Immature natural killer cell (primary cell): ENCODE measurements at regions not wholly inside any gene's neighbourhood (a gene's known extent, or its start where the extent isn't known, plus 50 kb on each side); places are given as distances from the start of the nearest gene placed in this dataset.

Experiments used
- DNase-seq, 3 donors: peaks; one replicate each; pipeline ENCODE4 v3.0.0; 2022; ENCODE audit warnings: mixed read lengths in 1 of 3
- H3K27ac Mint-ChIP-seq, 6 donors: one replicate each; pipeline ENCODE4 v1.8.0; 2020; ENCODE audit warnings: mixed read lengths in 6 of 6, mild to moderate bottlenecking in 5 of 6, inconsistent platforms in 4 of 6, moderate library complexity in 3 of 6
- H3K27me3 Mint-ChIP-seq, 3 donors: one replicate each; pipeline ENCODE4 v1.8.0; 2020 to 2021; ENCODE audit warnings: low read depth in 3 of 3, mild to moderate bottlenecking in 3 of 3, mixed read lengths in 3 of 3, moderate library complexity in 3 of 3, inconsistent platforms in 1 of 3
- H3K36me3 Mint-ChIP-seq, 3 donors: one replicate each; pipeline ENCODE4 v1.8.0; 2020; ENCODE audit warnings: mixed read lengths in 3 of 3, inconsistent platforms in 2 of 3, mild to moderate bottlenecking in 2 of 3
- H3K4me1 Mint-ChIP-seq, 2 donors: one replicate each; pipeline ENCODE4 v1.8.0; 2020; ENCODE audit warnings: inconsistent platforms in 2 of 2, mild to moderate bottlenecking in 2 of 2, mixed read lengths in 2 of 2, moderate library complexity in 1 of 2
- H3K4me3 Mint-ChIP-seq, 5 donors: one replicate each; pipeline ENCODE4 v1.8.0; 2020; ENCODE audit warnings: mild to moderate bottlenecking in 5 of 5, mixed read lengths in 5 of 5, inconsistent platforms in 3 of 5, moderate library complexity in 3 of 5
- H3K9me3 Mint-ChIP-seq, 6 donors: one replicate each; pipeline ENCODE4 v1.8.0; 2020; ENCODE audit warnings: mild to moderate bottlenecking in 6 of 6, mixed read lengths in 6 of 6, inconsistent platforms in 4 of 6, moderate library complexity in 3 of 6

GRCh38 chr12:69019082-69019481 lies 86.1 kb upstream of the CPM start:
- H3K36me3 Mint-ChIP-seq = no peaks in the 10 kb centered on the region
- no peak for DNase-seq
- no peak overlapping the region for H3K4me3 Mint-ChIP-seq
- H3K27ac Mint-ChIP-seq = no peak overlapping the region
- peaks cover 0 to 11% (median 7%) of the 10 kb centered on the region in 3 donors for H3K27me3 Mint-ChIP-seq
- no peaks in the 10 kb centered on the region for H3K4me1 Mint-ChIP-seq
- H3K9me3 Mint-ChIP-seq = peaks cover 0 to 1% (median 0%) of the 10 kb centered on the region in 6 donors

GRCh38 chr12:69019910-69020309 lies 86.9 kb upstream of the CPM start:
- Mint-ChIP-seq H3K27me3 (peaks cover 0 to 11% (median 7%) of the 10 kb centered on the region in 3 donors), H3K9me3 (peaks cover 0 to 1% (median 0%) of the 10 kb centered on the region in 6 donors), H3K27ac (no peak overlapping the region), H3K4me3 (no peak overlapping the region), H3K36me3 (no peaks in the 10 kb centered on the region), H3K4me1 (no peaks in the 10 kb centered on the region)
- no peak for DNase-seq

- no peak overlapping the region for H3K4me3 Mint-ChIP-seq
- DNase-seq = no peak
- H3K36me3 Mint-ChIP-seq = no peaks in the 10 kb centered on the region
- peaks cover 0 to 9% (median 5%) of the 10 kb centered on the region in 3 donors for H3K27me3 Mint-ChIP-seq
- H3K4me1 Mint-ChIP-seq = no peaks in the 10 kb centered on the region
- H3K27ac Mint-ChIP-seq = no peak overlapping the region
- peaks cover 0 to 1% (median 0%) of the 10 kb centered on the region in 6 donors for H3K9me3 Mint-ChIP-seq
Measured at GRCh38 chr12:69022674-69023073, 89.7 kb upstream of the CPM start.

- Mint-ChIP-seq H3K9me3 (peaks cover 0 to 1% (median 0%) of the 10 kb centered on the region in 6 donors), H3K27me3 (peaks cover 0 to 7% (median 5%) of the 10 kb centered on the region in 3 donors), H3K36me3 (no peaks in the 10 kb centered on the region), H3K27ac (no peak overlapping the region), H3K4me1 (no peaks in the 10 kb centered on the region), H3K4me3 (no peak overlapping the region)
- DNase-seq = no peak
Measured at GRCh38 chr12:69023840-69024239, 90.9 kb upstream of the CPM start.

GRCh38 chr12:69024413-69024812 lies 91.4 kb upstream of the CPM start:
- Mint-ChIP-seq H3K27ac (no peak overlapping the region), H3K27me3 (peaks cover 0 to 10% (median 4%) of the 10 kb centered on the region in 3 donors), H3K9me3 (peaks cover 0 to 1% (median 0%) of the 10 kb centered on the region in 6 donors), H3K4me3 (no peak overlapping the region), H3K4me1 (no peaks in the 10 kb centered on the region), H3K36me3 (no peaks in the 10 kb centered on the region)
- DNase-seq = no peak

GRCh38 chr12:69024907-69025306 lies 91.9 kb upstream of the CPM start:
- Mint-ChIP-seq H3K27me3 (peaks cover 0 to 10% (median 3%) of the 10 kb centered on the region in 3 donors), H3K36me3 (no peaks in the 10 kb centered on the region), H3K4me1 (no peaks in the 10 kb centered on the region), H3K9me3 (peaks cover 0 to 1% (median 0%) of the 10 kb centered on the region in 6 donors), H3K27ac (no peak overlapping the region), H3K4me3 (no peak overlapping the region)
- no peak for DNase-seq

GRCh38 chr12:69026336-69026735 lies 93.4 kb upstream of the CPM start:
- Mint-ChIP-seq H3K27ac (no peak overlapping the region), H3K4me3 (no peak overlapping the region), H3K4me1 (no peaks in the 10 kb centered on the region), H3K27me3 (peaks cover 0 to 7% (median 0%) of the 10 kb centered on the region in 3 donors), H3K9me3 (no peaks in the 10 kb centered on the region), H3K36me3 (no peaks in the 10 kb centered on the region)
- DNase-seq = no peak

GRCh38 chr12:69027411-69027881 lies 94.5 kb upstream of the CPM start:
- DNase-seq = no peak
- Mint-ChIP-seq H3K27me3 (peaks cover 0 to 7% (median 2%) of the 10 kb centered on the region in 3 donors), H3K36me3 (no peaks in the 10 kb centered on the region), H3K4me3 (no peak overlapping the region), H3K4me1 (no peaks in the 10 kb centered on the region), H3K27ac (no peak overlapping the region), H3K9me3 (no peaks in the 10 kb centered on the region)

- Mint-ChIP-seq H3K36me3 (no peaks in the 10 kb centered on the region), H3K4me3 (no peak overlapping the region), H3K4me1 (no peaks in the 10 kb centered on the region), H3K27ac (no peak overlapping the region), H3K9me3 (peaks cover 0 to 2% (median 0%) of the 10 kb centered on the region in 6 donors), H3K27me3 (peaks cover 0 to 3% (median 2%) of the 10 kb centered on the region in 3 donors)
- no peak for DNase-seq
Measured at GRCh38 chr12:69028941-69029729, 96.2 kb upstream of the CPM start.

GRCh38 chr12:69030321-69030720 lies 97.3 kb upstream of the CPM start:
- Mint-ChIP-seq H3K4me1 (no peaks in the 10 kb centered on the region), H3K36me3 (no peaks in the 10 kb centered on the region), H3K4me3 (no peak overlapping the region), H3K9me3 (peaks cover 0 to 2% (median 0%) of the 10 kb centered on the region in 6 donors), H3K27me3 (peaks cover 0 to 3% (median 2%) of the 10 kb centered on the region in 3 donors), H3K27ac (no peak overlapping the region)
- no peak for DNase-seq

GRCh38 chr12:69036533-69036932 lies 103.6 kb upstream of the CPM start:
- Mint-ChIP-seq H3K4me3 (no peak overlapping the region), H3K27ac (peak overlapping the region in 1 of 6 donors; percentile 31), H3K4me1 (no peaks in the 10 kb centered on the region), H3K27me3 (peaks cover under 1 to 5% (median 3%) of the 10 kb centered on the region in 3 donors), H3K9me3 (peaks cover 0 to 2% (median 0%) of the 10 kb centered on the region in 6 donors), H3K36me3 (no peaks in the 10 kb centered on the region)
- DNase-seq = no peak

- Mint-ChIP-seq H3K27me3 (peaks cover 0 to 5% (median 3%) of the 10 kb centered on the region in 3 donors), H3K9me3 (peaks cover 0 to 2% (median 0%) of the 10 kb centered on the region in 6 donors), H3K4me3 (no peak overlapping the region), H3K27ac (no peak overlapping the region), H3K36me3 (no peaks in the 10 kb centered on the region), H3K4me1 (no peaks in the 10 kb centered on the region)
- no peak for DNase-seq
Measured at GRCh38 chr12:69036999-69037398, 104.0 kb upstream of the CPM start.

- Mint-ChIP-seq H3K4me1 (no peaks in the 10 kb centered on the region), H3K27me3 (peaks cover 1 to 5% (median 3%) of the 10 kb centered on the region in 3 donors), H3K9me3 (no peaks in the 10 kb centered on the region), H3K4me3 (no peak overlapping the region), H3K36me3 (no peaks in the 10 kb centered on the region), H3K27ac (no peak overlapping the region)
- DNase-seq = no peak
Measured at GRCh38 chr12:69039911-69040310, 106.9 kb upstream of the CPM start.

GRCh38 chr12:69042557-69042956 lies 109.6 kb upstream of the CPM start:
- no peak for DNase-seq
- Mint-ChIP-seq H3K27ac (no peak overlapping the region), H3K27me3 (peaks cover 2 to 5% (median 3%) of the 10 kb centered on the region in 3 donors), H3K9me3 (no peaks in the 10 kb centered on the region), H3K4me1 (no peaks in the 10 kb centered on the region), H3K4me3 (no peak overlapping the region), H3K36me3 (no peaks in the 10 kb centered on the region)
